Hepatocyte (in vitro differentiated cells): ENCODE measurements at regions not wholly inside any gene's neighbourhood (a gene's known extent, or its start where the extent isn't known, plus 50 kb on each side); places are given as distances from the start of the nearest gene placed in this dataset.

Experiments used
- EZH2 ChIP-seq: fragments of 200-600 bp; sonication (generic); IDR thresholded peaks from 2 replicates; pipeline ENCODE4 v1.6.1; 2016; ENCODE audit warnings: antibody characterized with exemption, mild to moderate bottlenecking, borderline replicate concordance
- TF ChIP-seq, protein P1 (sequence below): fragments of 200-600 bp; sonication (generic); IDR thresholded peaks from 2 replicates; pipeline ENCODE4 v1.5.1; 2016; ENCODE audit warnings: antibody characterized with exemption, mild to moderate bottlenecking; ENCODE audit not compliant: poor library complexity

DNA sequence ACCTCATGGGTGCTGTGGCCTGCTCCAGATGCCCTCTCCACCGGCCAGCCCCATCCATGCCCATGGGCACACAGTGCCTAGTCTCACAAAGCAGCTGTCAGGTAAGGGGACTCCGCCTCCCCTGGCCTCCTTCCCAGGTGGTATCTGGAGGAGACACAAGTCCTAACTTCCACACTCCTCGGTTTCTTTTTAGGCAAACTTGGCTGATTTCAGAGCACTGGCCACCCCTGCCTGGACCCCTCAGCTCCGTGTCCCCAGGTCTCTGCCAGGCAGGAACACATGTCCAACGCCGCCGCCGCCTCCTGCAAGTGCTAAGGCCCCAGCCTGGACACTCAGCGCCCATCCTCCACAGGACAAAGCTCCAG lies 324.1 kb upstream of the DIO3 start:
- TF ChIP-seq, protein P1, sequence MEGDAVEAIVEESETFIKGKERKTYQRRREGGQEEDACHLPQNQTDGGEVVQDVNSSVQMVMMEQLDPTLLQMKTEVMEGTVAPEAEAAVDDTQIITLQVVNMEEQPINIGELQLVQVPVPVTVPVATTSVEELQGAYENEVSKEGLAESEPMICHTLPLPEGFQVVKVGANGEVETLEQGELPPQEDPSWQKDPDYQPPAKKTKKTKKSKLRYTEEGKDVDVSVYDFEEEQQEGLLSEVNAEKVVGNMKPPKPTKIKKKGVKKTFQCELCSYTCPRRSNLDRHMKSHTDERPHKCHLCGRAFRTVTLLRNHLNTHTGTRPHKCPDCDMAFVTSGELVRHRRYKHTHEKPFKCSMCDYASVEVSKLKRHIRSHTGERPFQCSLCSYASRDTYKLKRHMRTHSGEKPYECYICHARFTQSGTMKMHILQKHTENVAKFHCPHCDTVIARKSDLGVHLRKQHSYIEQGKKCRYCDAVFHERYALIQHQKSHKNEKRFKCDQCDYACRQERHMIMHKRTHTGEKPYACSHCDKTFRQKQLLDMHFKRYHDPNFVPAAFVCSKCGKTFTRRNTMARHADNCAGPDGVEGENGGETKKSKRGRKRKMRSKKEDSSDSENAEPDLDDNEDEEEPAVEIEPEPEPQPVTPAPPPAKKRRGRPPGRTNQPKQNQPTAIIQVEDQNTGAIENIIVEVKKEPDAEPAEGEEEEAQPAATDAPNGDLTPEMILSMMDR = no peak
- no peak for TF ChIP-seq EZH2
